Liver (tissue), 8 donors: ENCODE measurements at regions not wholly inside any gene's neighbourhood (a gene's known extent, or its start where the extent isn't known, plus 50 kb on each side); places are given as distances from the start of the nearest gene placed in this dataset.

Source experiments
- DNase-seq: peaks from one replicate; pipeline ENCODE4 v3.0.0-alpha.2; 2017; ENCODE audit warnings: low spot score
- H3K27ac ChIP-seq, 2 donors: one replicate each; pipeline ENCODE4 v1.7.0; 2013; ENCODE audit warnings: inconsistent platforms in 2 of 2, low read length in 2 of 2, control low read depth in 1 of 2, low read depth in 1 of 2, mild to moderate bottlenecking in 1 of 2
- H3K27me3 ChIP-seq, 4 donors: one replicate each; pipeline versions ENCODE4 v1.6.1 to v1.7.0; 2013; ENCODE audit warnings: low read length in 3 of 4, inconsistent platforms in 1 of 4, mild to moderate bottlenecking in 1 of 4, moderate library complexity in 1 of 4; ENCODE audit not compliant: control insufficient read depth in 4 of 4, insufficient read depth in 4 of 4
- H3K36me3 ChIP-seq, 4 donors: one replicate each; pipeline versions ENCODE4 v1.6.1 to v1.7.0; 2013; ENCODE audit warnings: low read length in 3 of 4, mild to moderate bottlenecking in 3 of 4, low read depth in 1 of 4, moderate library complexity in 1 of 4; ENCODE audit not compliant: control insufficient read depth in 4 of 4, insufficient read depth in 3 of 4
- H3K4me1 ChIP-seq, 4 donors: one replicate each; pipeline versions ENCODE4 v1.6.1 to v1.7.0; 2013; ENCODE audit warnings: low read length in 3 of 4, mild to moderate bottlenecking in 3 of 4, moderate library complexity in 1 of 4; ENCODE audit not compliant: control insufficient read depth in 4 of 4, insufficient read depth in 4 of 4
- H3K4me3 ChIP-seq, 3 donors: one replicate each; pipeline versions ENCODE4 v1.6.1 to v1.7.0; 2013; ENCODE audit warnings: low read length in 3 of 3, control low read depth in 1 of 3, low read depth in 1 of 3, mild to moderate bottlenecking in 1 of 3
- H3K9ac ChIP-seq, 2 donors: one replicate each; pipeline ENCODE4 v1.7.0; 2013; ENCODE audit warnings: low read length in 2 of 2, mild to moderate bottlenecking in 2 of 2, moderate library complexity in 2 of 2, control low read depth in 1 of 2, low read depth in 1 of 2
- H3K9me3 ChIP-seq, 4 donors: one replicate each; pipeline versions ENCODE4 v1.6.1 to v1.7.0; 2013; ENCODE audit warnings: low read length in 3 of 4; ENCODE audit not compliant: control insufficient read depth in 4 of 4
- EGR1 ChIP-seq, 2 donors: IDR thresholded peaks; 2 replicates each; pipeline ENCODE4 v1.6.1; 2016 to 2018; ENCODE audit warnings: antibody characterized with exemption in 2 of 2, low read depth in 2 of 2
- FOXA1 ChIP-seq: IDR thresholded peaks from 2 replicates; pipeline ENCODE4 v1.6.1; 2016; ENCODE audit warnings: antibody characterized with exemption
- FOXA2 ChIP-seq: IDR thresholded peaks from 2 replicates; pipeline ENCODE4 v1.6.1; 2016; ENCODE audit warnings: antibody characterized with exemption
- GABPA ChIP-seq, 2 donors: IDR thresholded peaks in 1 of 2; conservative IDR thresholded peaks in 1 of 2; 2 replicates each; pipeline ENCODE4 v1.6.1; 2016; ENCODE audit warnings: antibody characterized with exemption in 2 of 2, mild to moderate bottlenecking in 1 of 2, moderate library complexity in 1 of 2
- HNF4A ChIP-seq, 2 donors: conservative IDR thresholded peaks; 2 replicates each; pipeline ENCODE4 v1.6.1; 2016; ENCODE audit warnings: antibody characterized with exemption in 2 of 2, mild to moderate bottlenecking in 2 of 2
- HNF4G ChIP-seq: IDR thresholded peaks from 2 replicates; pipeline ENCODE4 v1.6.1; 2016; ENCODE audit warnings: antibody characterized with exemption
- JUND ChIP-seq, 2 donors: IDR thresholded peaks; 2 replicates each; pipeline ENCODE4 v1.6.1; 2016; ENCODE audit warnings: antibody characterized with exemption in 2 of 2
- NR2F2 ChIP-seq: IDR thresholded peaks from 2 replicates; pipeline ENCODE4 v1.6.1; 2016; ENCODE audit warnings: antibody characterized with exemption
- RAD21 ChIP-seq, 2 donors: IDR thresholded peaks; 2 replicates each; pipeline ENCODE4 v1.6.1; 2016; ENCODE audit warnings: antibody characterized with exemption in 2 of 2, mild to moderate bottlenecking in 2 of 2
- RXRA ChIP-seq, 2 donors: IDR thresholded peaks; 2 replicates each; pipeline ENCODE4 v1.6.1; 2017 to 2018; ENCODE audit warnings: antibody characterized with exemption in 2 of 2, mild to moderate bottlenecking in 1 of 2
- SP1 ChIP-seq: IDR thresholded peaks from 2 replicates; pipeline ENCODE4 v1.6.1; 2018; ENCODE audit warnings: antibody characterized with exemption, mild to moderate bottlenecking
- TAF1 ChIP-seq: conservative IDR thresholded peaks from 2 replicates; pipeline ENCODE4 v1.6.1; 2016; ENCODE audit warnings: antibody characterized with exemption, mild to moderate bottlenecking
- YY1 ChIP-seq: IDR thresholded peaks from 2 replicates; pipeline ENCODE4 v1.6.1; 2016; ENCODE audit warnings: antibody characterized with exemption, mild to moderate bottlenecking
- WGBS: extraction: QIAGEN DNeasy Blood & Tissue Kit; methylation state at CpG from one replicate; pipeline ENCODE4 v1.1.7; 2013; 5-methylcytosine and 5-hydroxymethylcytosine counted together
- TF ChIP-seq, protein P1 (sequence below): IDR thresholded peaks from 2 replicates; pipeline ENCODE4 v1.6.1; 2016; ENCODE audit warnings: antibody characterized with exemption
- TF ChIP-seq, protein P2 (sequence below): fragments of 150-350 bp; IDR thresholded peaks from 2 replicates; pipeline ENCODE4 v1.5.1; 2017; ENCODE audit warnings: improper control_type of control experiment, low read depth, low read length; ENCODE audit not compliant: missing input control
- TF ChIP-seq, protein P3 (sequence below): IDR thresholded peaks from 2 replicates; pipeline ENCODE4 v1.6.1; 2016; ENCODE audit warnings: antibody characterized with exemption, mild to moderate bottlenecking
- TF ChIP-seq, protein P4 (sequence below): IDR thresholded peaks from 2 replicates; pipeline ENCODE4 v1.6.1; 2016; ENCODE audit warnings: antibody characterized with exemption
- TF ChIP-seq, protein P5 (sequence below): IDR thresholded peaks from 2 replicates; pipeline ENCODE4 v1.6.1; 2016; ENCODE audit warnings: antibody characterized with exemption
- donor health status: healthy.
- donor health status: healthy.
- donor health status: healthy.
- donor health status: healthy.
- donor health status: healthy.

DNA sequence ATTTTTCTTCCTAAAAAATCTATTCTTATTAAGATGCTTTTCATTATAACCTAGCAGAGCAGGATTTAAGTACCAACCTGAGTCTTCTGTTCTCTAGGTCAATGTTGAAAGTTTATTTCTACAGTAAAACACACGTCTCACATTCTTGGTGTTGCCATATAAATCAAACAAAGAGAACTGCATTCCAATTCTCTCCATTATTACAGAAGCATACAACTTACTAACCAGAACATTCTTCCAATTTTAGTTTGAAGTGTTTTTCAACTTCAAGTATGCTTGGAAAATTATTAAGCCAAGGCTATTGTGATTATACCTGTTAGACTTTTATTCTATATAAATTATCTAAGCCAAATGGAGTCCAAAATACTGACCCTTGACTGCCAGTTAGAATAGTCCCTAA, 110.4 kb upstream of the PMFBP1 start:
- no peak overlapping the region for H3K27ac ChIP-seq
- DNase-seq: no peak
- H3K9me3 ChIP-seq: no peaks in the 10 kb centered on the region
- WGBS: 76% methylated on average over 1 of the region's 1 CpG
- TF ChIP-seq EGR1 (IDR thresholded peaks at IDR 0.05; ENCODE audit: low read depth in 2 of 2) (no peak), RAD21 (IDR thresholded peaks at IDR 0.05) (no peak), FOXA1 (no peak), SP1 (no peak), GABPA (IDR thresholded peaks at IDR 0.05 in 1 of 2, conservative IDR thresholded peaks at IDR 0.05 in 1 of 2) (no peak), TAF1 (no peak), JUND (IDR thresholded peaks at IDR 0.05) (no peak), YY1 (no peak), HNF4G (no peak), FOXA2 (no peak), NR2F2 (no peak), RXRA (IDR thresholded peaks at IDR 0.05) (no peak), HNF4A (conservative IDR thresholded peaks at IDR 0.05) (no peak)
- TF ChIP-seq, protein P1, sequence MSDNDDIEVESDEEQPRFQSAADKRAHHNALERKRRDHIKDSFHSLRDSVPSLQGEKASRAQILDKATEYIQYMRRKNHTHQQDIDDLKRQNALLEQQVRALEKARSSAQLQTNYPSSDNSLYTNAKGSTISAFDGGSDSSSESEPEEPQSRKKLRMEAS: no peak
- TF ChIP-seq, protein P2, sequence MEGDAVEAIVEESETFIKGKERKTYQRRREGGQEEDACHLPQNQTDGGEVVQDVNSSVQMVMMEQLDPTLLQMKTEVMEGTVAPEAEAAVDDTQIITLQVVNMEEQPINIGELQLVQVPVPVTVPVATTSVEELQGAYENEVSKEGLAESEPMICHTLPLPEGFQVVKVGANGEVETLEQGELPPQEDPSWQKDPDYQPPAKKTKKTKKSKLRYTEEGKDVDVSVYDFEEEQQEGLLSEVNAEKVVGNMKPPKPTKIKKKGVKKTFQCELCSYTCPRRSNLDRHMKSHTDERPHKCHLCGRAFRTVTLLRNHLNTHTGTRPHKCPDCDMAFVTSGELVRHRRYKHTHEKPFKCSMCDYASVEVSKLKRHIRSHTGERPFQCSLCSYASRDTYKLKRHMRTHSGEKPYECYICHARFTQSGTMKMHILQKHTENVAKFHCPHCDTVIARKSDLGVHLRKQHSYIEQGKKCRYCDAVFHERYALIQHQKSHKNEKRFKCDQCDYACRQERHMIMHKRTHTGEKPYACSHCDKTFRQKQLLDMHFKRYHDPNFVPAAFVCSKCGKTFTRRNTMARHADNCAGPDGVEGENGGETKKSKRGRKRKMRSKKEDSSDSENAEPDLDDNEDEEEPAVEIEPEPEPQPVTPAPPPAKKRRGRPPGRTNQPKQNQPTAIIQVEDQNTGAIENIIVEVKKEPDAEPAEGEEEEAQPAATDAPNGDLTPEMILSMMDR: no peak
- TF ChIP-seq, protein P3, sequence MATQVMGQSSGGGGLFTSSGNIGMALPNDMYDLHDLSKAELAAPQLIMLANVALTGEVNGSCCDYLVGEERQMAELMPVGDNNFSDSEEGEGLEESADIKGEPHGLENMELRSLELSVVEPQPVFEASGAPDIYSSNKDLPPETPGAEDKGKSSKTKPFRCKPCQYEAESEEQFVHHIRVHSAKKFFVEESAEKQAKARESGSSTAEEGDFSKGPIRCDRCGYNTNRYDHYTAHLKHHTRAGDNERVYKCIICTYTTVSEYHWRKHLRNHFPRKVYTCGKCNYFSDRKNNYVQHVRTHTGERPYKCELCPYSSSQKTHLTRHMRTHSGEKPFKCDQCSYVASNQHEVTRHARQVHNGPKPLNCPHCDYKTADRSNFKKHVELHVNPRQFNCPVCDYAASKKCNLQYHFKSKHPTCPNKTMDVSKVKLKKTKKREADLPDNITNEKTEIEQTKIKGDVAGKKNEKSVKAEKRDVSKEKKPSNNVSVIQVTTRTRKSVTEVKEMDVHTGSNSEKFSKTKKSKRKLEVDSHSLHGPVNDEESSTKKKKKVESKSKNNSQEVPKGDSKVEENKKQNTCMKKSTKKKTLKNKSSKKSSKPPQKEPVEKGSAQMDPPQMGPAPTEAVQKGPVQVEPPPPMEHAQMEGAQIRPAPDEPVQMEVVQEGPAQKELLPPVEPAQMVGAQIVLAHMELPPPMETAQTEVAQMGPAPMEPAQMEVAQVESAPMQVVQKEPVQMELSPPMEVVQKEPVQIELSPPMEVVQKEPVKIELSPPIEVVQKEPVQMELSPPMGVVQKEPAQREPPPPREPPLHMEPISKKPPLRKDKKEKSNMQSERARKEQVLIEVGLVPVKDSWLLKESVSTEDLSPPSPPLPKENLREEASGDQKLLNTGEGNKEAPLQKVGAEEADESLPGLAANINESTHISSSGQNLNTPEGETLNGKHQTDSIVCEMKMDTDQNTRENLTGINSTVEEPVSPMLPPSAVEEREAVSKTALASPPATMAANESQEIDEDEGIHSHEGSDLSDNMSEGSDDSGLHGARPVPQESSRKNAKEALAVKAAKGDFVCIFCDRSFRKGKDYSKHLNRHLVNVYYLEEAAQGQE: no peak
- TF ChIP-seq, protein P4, sequence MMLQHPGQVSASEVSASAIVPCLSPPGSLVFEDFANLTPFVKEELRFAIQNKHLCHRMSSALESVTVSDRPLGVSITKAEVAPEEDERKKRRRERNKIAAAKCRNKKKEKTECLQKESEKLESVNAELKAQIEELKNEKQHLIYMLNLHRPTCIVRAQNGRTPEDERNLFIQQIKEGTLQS: no peak
- TF ChIP-seq, protein P5, sequence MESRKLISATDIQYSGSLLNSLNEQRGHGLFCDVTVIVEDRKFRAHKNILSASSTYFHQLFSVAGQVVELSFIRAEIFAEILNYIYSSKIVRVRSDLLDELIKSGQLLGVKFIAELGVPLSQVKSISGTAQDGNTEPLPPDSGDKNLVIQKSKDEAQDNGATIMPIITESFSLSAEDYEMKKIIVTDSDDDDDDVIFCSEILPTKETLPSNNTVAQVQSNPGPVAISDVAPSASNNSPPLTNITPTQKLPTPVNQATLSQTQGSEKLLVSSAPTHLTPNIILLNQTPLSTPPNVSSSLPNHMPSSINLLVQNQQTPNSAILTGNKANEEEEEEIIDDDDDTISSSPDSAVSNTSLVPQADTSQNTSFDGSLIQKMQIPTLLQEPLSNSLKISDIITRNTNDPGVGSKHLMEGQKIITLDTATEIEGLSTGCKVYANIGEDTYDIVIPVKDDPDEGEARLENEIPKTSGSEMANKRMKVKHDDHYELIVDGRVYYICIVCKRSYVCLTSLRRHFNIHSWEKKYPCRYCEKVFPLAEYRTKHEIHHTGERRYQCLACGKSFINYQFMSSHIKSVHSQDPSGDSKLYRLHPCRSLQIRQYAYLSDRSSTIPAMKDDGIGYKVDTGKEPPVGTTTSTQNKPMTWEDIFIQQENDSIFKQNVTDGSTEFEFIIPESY: no peak
- no peaks in the 10 kb centered on the region for H3K27me3 ChIP-seq
- H3K4me1 ChIP-seq: no peaks in the 10 kb centered on the region
- H3K36me3 ChIP-seq: no peaks in the 10 kb centered on the region
- no peak overlapping the region for H3K9ac ChIP-seq
- no peak overlapping the region for H3K4me3 ChIP-seq

DNA sequence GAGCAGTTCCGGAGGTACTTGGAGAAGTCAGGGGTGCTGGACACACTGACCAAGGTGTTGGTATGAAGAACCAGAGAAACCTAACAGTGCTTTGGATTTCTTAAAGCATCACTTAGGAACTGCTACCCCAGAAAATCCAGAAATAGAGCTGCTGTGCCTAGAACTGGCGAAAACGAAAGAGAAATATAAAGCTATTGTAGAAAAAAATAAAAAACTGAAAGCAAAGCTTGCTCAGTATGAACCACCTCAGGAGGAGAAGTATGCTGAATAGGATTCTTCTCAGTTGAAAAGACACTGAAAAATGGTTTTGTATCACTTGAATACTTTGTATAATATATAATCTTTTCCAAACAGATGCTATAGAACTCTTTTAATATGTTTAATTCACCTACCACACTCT, 106.3 kb upstream of the PMFBP1 start:
- Histone ChIP-seq H3K9me3 (no peaks in the 10 kb centered on the region), H3K36me3 (no peaks in the 10 kb centered on the region), H3K27me3 (no peaks in the 10 kb centered on the region), H3K4me1 (no peaks in the 10 kb centered on the region), H3K27ac (no peak overlapping the region), H3K9ac (no peak overlapping the region), H3K4me3 (no peak overlapping the region)
- no peak for TF ChIP-seq NR2F2
- WGBS: 96% methylated on average over 3 of the region's 3 CpGs
- no peak for DNase-seq
